Ovary (tissue), 7 donors: ENCODE measurements at regions not wholly inside any gene's neighbourhood (a gene's known extent, or its start where the extent isn't known, plus 50 kb on each side); places are given as distances from the start of the nearest gene placed in this dataset.

Experiments used
- DNase-seq, 5 donors: peaks; one replicate each; pipeline ENCODE4 v3.0.0-alpha.2; 2019 to 2020
- H3K27ac ChIP-seq, 2 donors: fragments of 200-600 bp; one replicate each; pipeline versions ENCODE4 v1.5.1 to v1.8.0; 2019 to 2022
- H3K27me3 ChIP-seq: fragments of 200-600 bp; one replicate; pipeline ENCODE4 v1.8.0; 2022
- H3K36me3 ChIP-seq: fragments of 200-600 bp; sonication (generic); one replicate; pipeline ENCODE4 v1.5.1; 2019
- H3K4me1 ChIP-seq: one replicate; pipeline ENCODE4 v1.8.1; 2013; ENCODE audit warnings: mild to moderate bottlenecking, moderate library complexity; ENCODE audit not compliant: insufficient read depth
- H3K4me3 ChIP-seq: fragments of 200-600 bp; sonication (generic); one replicate; pipeline ENCODE4 v1.5.1; 2017
- H3K9me3 ChIP-seq, 2 donors: fragments of 200-600 bp in 1 of 2; sonication (generic) in 1 of 2; one replicate each; pipeline versions ENCODE4 v1.5.1 to v1.8.1; 2013 to 2019; ENCODE audit warnings: mild to moderate bottlenecking in 1 of 2, moderate library complexity in 1 of 2
- CTCF ChIP-seq, 3 donors: fragments of 450-650 bp in 2 of 3; fragments of 200-600 bp in 1 of 3; IDR thresholded peaks; one replicate each; pipeline versions ENCODE4 v1.5.1 to v1.8.0; 2016 to 2022; ENCODE audit warnings: antibody characterized with exemption in 3 of 3, mild to moderate bottlenecking in 1 of 3
- EP300 ChIP-seq: sonication (generic); formaldehyde crosslinking; IDR thresholded peaks from one replicate; pipeline ENCODE4 v1.6.1; 2017; ENCODE audit warnings: antibody characterized with exemption
- POLR2A ChIP-seq: fragments of 450-650 bp; IDR thresholded peaks from one replicate; pipeline ENCODE4 v1.6.1; 2017; ENCODE audit warnings: antibody characterized with exemption, mild to moderate bottlenecking, moderate library complexity
- WGBS, 3 donors: extraction: QIAGEN DNeasy Blood & Tissue Kit in 1 of 3; methylation state at CpG; one replicate each; pipeline versions ENCODE4 v1.1.5 to v1.1.7; 2013 to 2017; 5-methylcytosine and 5-hydroxymethylcytosine counted together
- intact Hi-C, 4 donors: fragments of 100-400 bp; cut with DNase I; formaldehyde crosslinking; loops; one replicate each; pipeline versions ENCODE4 v1.11.0 to v1.15.1; 2022 to 2023
- donor health status: DM: no; HTN: no; CAD: no; lungs with moderate emphysema.
- donor health status: DM: no; HTN: no; CAD: no.
- donor health status: Bipolar disorder and iron deficiency.
- donor health status: DM: no; HTN: no; CAD: no.
- donor health status: DM: yes; HTN: yes; CAD: no.

- Histone ChIP-seq H3K4me3 (no peak overlapping the region), H3K27ac (no peak overlapping the region), H3K36me3 (no peaks in the 10 kb centered on the region), H3K27me3 (no peaks in the 10 kb centered on the region), H3K9me3 (no peaks in the 10 kb centered on the region), H3K4me1 (peaks cover 3% of the 10 kb centered on the region)
- intact Hi-C loops, result no loop called here
- TF ChIP-seq EP300 (no peak), POLR2A (no peak), CTCF (IDR thresholded peaks at IDR 0.05) (no peak)
- WGBS, 3 donors, result 54 to 59% (median 59%) methylated on average over 2 of the region's 2 CpGs
- DNase-seq, result no peak
Measured at GRCh38 chr6:12596731-12597130, 119.8 kb upstream of the PHACTR1 start.

GRCh38 chr6:12598919-12599318 is 117.6 kb upstream of the PHACTR1 start:
- Histone ChIP-seq H3K27me3 (no peaks in the 10 kb centered on the region), H3K9me3 (no peaks in the 10 kb centered on the region), H3K27ac (no peak overlapping the region), H3K36me3 (no peaks in the 10 kb centered on the region), H3K4me1 (peaks cover 3% of the 10 kb centered on the region), H3K4me3 (no peak overlapping the region)
- DNase-seq, result no peak
- 87 to 95% (median 89%) methylated on average over 2 of the region's 2 CpGs for WGBS, 3 donors
- intact Hi-C loops, result no loop called here
- TF ChIP-seq EP300 (no peak), CTCF (IDR thresholded peaks at IDR 0.05) (no peak), POLR2A (no peak)

- no peak for DNase-seq
Measured at GRCh38 chr6:12601881-12602280, 114.7 kb upstream of the PHACTR1 start.

GRCh38 chr6:12602342-12602741 is 114.2 kb upstream of the PHACTR1 start:
- DNase-seq, result no peak
- Histone ChIP-seq H3K4me3 (no peak overlapping the region), H3K27ac (no peak overlapping the region), H3K9me3 (no peaks in the 10 kb centered on the region), H3K36me3 (no peaks in the 10 kb centered on the region), H3K4me1 (no peaks in the 10 kb centered on the region), H3K27me3 (no peaks in the 10 kb centered on the region)
- 83 to 92% (median 85%) methylated on average over 3 of the region's 3 CpGs for WGBS, 3 donors
- TF ChIP-seq CTCF (IDR thresholded peaks at IDR 0.05), result no peak
- TF ChIP-seq POLR2A, result no peak
- no peak for TF ChIP-seq EP300
- intact Hi-C loops, result loop anchor here in 2 of 4 donors (10.0 kb wide), 3 partner anchors 308 to 1018 kb away; partner anchors contain the start of gene EDN1 (in 1 of the 2)

More at GRCh38 chr6:12601881-12602280, 114.7 kb upstream of the PHACTR1 start:
- intact Hi-C loops, result loop anchor here in 2 of 4 donors (10.0 kb wide), 3 partner anchors 307 to 1017 kb away; partner anchors contain the start of gene EDN1 (in 1 of the 2)
- 43 to 58% (median 48%) methylated on average over 3 of the region's 3 CpGs for WGBS, 3 donors
- Histone ChIP-seq H3K4me1 (no peaks in the 10 kb centered on the region), H3K36me3 (no peaks in the 10 kb centered on the region), H3K27me3 (no peaks in the 10 kb centered on the region), H3K9me3 (no peaks in the 10 kb centered on the region), H3K4me3 (no peak overlapping the region), H3K27ac (no peak overlapping the region)
- TF ChIP-seq POLR2A (no peak), EP300 (no peak), CTCF (IDR thresholded peaks at IDR 0.05) (no peak)
